ENCODE measurements at regions not wholly inside any gene's neighbourhood (a gene's known extent, or its start where the extent isn't known, plus 50 kb on each side); places are given as distances from the start of the nearest gene placed in this dataset.
"Not testable (repeated sequence)": the region's sequence is repeated elsewhere in the genome, so short reads cannot be mapped to it uniquely, and the experiment has no call there.

DNA sequence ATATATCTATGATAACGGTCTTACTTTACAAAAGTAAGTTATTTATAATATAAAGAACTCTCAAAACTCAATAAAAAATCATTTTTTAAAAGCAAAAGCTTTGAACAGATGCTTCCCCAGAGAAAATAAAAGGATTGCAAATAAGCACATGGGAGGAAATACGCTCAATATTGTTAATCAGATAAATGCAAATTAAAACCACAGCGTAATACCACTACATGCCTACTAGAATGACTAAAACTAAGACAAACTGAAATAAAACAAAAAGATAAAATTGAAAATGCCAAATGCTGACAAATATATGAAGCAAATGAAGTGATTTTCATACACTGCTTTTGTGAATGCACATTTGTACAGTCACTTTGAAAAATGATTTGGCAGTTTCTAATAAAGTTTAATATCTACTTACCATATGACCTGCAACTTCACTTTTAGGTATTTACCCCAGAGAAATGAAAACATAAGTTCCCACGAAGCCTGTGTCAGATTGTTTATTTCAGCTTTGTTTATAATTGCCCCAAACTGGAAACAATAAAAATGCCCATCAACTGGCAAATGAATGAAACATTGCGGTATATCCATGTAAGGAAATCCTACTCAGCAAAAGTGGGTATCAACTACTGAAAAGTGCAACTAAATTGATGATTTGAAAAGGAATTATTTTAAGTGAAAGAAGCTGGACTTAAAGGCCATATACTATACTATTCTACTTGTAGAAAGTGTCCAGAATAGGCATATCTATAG, 1072.4 kb downstream of the TMTC2 start:
- TF ChIP-seq, protein P1, sequence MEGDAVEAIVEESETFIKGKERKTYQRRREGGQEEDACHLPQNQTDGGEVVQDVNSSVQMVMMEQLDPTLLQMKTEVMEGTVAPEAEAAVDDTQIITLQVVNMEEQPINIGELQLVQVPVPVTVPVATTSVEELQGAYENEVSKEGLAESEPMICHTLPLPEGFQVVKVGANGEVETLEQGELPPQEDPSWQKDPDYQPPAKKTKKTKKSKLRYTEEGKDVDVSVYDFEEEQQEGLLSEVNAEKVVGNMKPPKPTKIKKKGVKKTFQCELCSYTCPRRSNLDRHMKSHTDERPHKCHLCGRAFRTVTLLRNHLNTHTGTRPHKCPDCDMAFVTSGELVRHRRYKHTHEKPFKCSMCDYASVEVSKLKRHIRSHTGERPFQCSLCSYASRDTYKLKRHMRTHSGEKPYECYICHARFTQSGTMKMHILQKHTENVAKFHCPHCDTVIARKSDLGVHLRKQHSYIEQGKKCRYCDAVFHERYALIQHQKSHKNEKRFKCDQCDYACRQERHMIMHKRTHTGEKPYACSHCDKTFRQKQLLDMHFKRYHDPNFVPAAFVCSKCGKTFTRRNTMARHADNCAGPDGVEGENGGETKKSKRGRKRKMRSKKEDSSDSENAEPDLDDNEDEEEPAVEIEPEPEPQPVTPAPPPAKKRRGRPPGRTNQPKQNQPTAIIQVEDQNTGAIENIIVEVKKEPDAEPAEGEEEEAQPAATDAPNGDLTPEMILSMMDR (IDR thresholded peaks at IDR 0.05; ENCODE audit: low read depth, low read length, missing control alignments), result no peak
- no peak for DNase-seq (ENCODE audit: extremely low read depth, low read depth)
- no peak overlapping the region for H3K4me3 ChIP-seq (replicated peaks; ENCODE audit: low read depth, low read length)

DNA sequence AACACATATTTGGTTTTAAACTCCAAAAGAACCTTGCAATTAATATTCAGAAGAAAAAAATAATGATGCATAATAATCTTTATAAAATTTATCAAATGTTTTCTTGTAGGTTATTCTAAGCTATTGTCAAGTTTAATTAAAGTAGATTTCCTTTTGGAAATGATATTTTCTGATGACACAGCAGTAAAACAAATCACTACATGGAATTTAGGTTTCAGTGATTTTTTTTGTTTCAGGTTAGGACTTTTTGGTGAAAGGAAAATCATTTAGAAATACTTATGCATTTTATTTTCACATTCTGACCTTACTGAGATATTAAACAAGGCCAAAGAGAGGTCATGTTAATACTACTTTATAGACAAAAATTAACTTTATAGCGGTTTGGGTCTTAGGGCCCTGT, 1067.2 kb downstream of the TMTC2 start:
- DNase-seq (ENCODE audit: extremely low read depth, low read depth), result no peak
- TF ChIP-seq, protein P1 (IDR thresholded peaks at IDR 0.05; ENCODE audit: low read depth, low read length, missing control alignments), result no peak
- no peak overlapping the region for H3K4me3 ChIP-seq (replicated peaks; ENCODE audit: low read depth, low read length)

DNA sequence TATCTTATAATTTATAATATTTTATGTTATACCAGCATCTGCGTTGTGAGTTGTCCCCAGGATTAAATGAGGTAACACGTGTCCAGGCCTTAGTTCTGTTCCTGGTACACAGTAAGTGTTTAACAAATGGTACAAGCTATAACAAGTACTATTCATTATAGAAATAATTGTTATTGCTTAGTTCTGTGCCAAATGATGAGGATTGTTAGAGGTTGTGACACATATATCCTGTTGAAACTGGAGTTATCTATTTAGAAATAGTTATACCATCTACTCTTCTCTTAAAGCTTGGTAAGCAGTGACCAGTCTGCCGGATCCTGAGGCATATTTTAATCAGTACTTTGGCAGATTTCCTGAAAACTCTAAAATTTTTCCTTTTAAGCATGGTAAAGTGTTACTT, 1066.5 kb downstream of the TMTC2 start:
- DNase-seq (ENCODE audit: extremely low read depth, low read depth), result no peak
- TF ChIP-seq, protein P1 (IDR thresholded peaks at IDR 0.05; ENCODE audit: low read depth, low read length, missing control alignments), result no peak
- H3K4me3 ChIP-seq (replicated peaks; ENCODE audit: low read depth, low read length), result no peak overlapping the region

DNA sequence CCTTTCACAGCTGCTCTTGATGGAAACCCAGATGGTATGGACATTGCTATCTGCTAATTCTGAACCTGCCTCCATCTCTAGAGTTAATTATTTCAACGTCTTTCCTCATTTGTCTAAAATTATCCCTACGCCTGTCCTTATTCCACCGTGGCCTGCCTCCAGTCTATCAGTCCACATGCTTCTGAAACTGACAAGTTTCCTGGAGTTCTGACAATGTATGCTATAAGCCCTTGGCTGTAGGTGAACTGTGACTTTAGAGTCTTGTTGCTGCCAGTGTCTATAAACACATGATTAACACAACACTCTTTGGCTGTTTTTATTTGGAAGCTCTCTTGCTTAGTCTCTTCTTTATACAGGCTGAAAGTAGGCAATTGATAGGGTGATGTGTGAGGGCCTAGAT, 1052.9 kb downstream of the TMTC2 start:
- DNase-seq (ENCODE audit: extremely low read depth, low read depth), result no peak
- TF ChIP-seq, protein P1 (IDR thresholded peaks at IDR 0.05; ENCODE audit: low read depth, low read length, missing control alignments), result no peak
- H3K4me3 ChIP-seq (replicated peaks; ENCODE audit: low read depth, low read length), result no peak overlapping the region

DNA sequence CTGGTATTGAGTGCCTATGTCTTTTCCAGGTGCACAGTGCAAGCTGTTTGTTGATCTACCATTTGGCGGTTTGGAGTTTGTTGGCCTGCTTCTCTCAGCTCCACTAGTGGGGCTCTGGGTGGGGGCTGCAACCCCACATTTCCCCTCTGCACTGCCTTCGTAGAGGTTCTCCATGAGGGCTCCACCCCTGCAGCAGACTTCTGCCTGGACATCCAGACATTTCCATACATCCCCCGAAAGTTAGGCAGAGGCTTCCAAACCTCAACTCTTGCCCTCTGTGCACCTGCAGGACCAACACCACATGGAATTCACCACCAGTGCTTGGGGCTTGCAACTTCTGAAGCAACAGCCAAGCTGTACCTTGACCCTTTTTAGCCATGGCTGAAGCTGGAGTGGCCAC, 1024.1 kb downstream of the TMTC2 start:
- no peak overlapping the region for H3K4me3 ChIP-seq (replicated peaks; ENCODE audit: low read depth, low read length)
- no peak for DNase-seq (ENCODE audit: extremely low read depth, low read depth)
- TF ChIP-seq, protein P1 (IDR thresholded peaks at IDR 0.05; ENCODE audit: low read depth, low read length, missing control alignments), result no peak

DNA sequence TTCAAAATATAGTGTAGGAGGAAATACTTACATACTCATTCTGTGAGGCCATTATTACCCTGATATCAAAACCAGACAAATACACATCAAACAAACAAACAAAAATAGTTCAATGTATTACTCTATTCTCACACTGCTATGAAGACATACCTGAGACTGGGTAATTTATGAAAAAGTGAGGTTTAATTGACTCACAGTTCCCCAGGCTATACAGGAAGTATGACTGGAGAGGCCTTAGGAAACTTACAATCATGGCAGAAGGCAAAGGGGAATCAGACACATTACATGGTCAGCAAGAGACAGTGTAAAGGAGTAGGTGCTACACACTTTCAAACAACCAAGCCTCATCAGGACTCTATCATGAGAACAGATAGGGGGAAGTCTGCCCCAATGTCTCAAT, 1023.2 kb downstream of the TMTC2 start:
- H3K4me3 ChIP-seq (replicated peaks; ENCODE audit: low read depth, low read length), result no peak overlapping the region
- no peak for DNase-seq (ENCODE audit: extremely low read depth, low read depth)
- TF ChIP-seq, protein P1 (IDR thresholded peaks at IDR 0.05; ENCODE audit: low read depth, low read length, missing control alignments), result no peak

DNA sequence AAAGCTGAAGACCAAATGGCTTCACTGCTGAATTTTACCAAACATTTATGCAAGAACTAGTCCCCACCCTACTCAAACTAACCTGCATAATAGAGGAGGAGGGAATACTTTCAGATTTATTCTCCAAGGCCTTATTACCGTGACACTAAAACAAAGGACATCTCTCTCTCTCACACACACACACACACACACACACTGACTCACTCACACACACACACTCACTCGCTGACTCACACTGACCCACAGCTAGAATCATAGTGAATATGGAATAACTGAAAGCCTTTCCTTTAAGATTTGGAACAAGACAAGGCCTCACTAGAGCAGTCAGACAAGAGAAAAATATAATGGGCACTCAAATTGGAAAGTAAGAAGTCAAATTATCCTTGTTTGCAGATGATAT, 1014.1 kb downstream of the TMTC2 start:
- TF ChIP-seq, protein P1 (IDR thresholded peaks at IDR 0.05; ENCODE audit: low read depth, low read length, missing control alignments), result no peak
- peak; percentile 20 for DNase-seq (ENCODE audit: extremely low read depth, low read depth)
- no peak overlapping the region for H3K4me3 ChIP-seq (replicated peaks; ENCODE audit: low read depth, low read length)

DNA sequence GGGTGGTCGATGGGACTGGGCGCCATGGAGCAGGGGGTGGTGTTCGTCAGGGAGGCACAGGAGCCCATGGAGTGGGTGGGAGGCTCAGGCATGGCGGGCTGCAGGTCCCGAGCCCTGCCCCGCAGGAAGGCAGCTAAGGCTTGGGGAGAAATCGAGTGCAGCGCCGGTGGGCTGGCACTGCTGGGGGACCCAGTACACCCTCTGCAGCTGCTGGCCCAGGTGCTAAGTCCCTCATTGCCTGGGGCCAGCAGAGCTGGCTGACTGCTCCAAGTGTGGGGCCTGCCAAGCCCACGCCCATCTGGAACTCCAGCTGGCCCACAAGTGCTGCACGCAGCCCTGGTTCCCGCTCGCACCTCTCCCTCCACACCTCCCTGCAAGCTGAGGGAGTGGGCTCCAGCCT, 1009.6 kb downstream of the TMTC2 start:
- not testable (repeated sequence) for DNase-seq (ENCODE audit: extremely low read depth, low read depth); H3K4me3 ChIP-seq (replicated peaks; ENCODE audit: low read depth, low read length)
